ENCODE measurements at regions not wholly inside any gene's neighbourhood (a gene's known extent, or its start where the extent isn't known, plus 50 kb on each side); places are given as distances from the start of the nearest gene placed in this dataset.

DNA sequence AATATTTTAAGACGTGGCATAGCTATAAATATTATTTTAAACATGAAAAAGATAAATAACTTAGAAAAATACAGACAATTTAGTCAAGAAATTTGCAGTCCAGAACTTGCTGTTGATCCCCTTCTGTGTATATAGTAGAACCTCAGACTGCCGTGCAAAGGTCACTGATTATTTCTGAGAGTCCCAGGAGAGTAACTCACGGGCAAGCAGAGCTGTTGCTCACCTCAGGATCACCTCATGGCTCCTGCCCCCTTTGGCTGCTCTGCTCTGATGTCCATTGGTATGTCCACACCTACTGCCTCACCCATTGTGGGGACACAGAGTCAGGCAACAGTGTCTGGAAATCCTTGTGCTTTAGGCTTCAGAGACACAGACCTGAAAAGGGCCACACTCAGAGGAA lies 392.9 kb upstream of the CELF4 start:
- in situ Hi-C loops (cut with HindIII; ENCODE audit: low sequenced_read_pairs): no loop called here

DNA sequence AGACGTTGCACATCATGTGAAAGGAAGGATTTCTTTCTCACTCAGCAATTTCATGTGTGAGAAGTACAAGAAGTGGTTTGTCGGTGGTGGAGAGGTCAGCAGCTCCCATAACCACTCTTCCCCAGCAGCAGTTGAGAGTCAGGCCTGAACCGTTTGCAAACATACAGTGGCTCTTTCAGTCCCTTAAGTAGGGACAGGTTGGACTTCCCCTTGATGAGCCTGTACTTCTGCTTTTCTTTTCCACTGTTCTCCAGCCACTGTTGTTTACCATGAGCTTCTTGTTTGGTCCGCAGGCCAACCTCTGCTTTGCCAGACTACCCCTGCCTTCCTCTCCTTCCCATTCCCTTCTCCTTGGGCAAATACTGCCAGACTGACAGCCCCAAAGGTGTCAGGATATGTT lies 391.3 kb upstream of the CELF4 start:
- in situ Hi-C loops (cut with HindIII; ENCODE audit: low sequenced_read_pairs): no loop called here

DNA sequence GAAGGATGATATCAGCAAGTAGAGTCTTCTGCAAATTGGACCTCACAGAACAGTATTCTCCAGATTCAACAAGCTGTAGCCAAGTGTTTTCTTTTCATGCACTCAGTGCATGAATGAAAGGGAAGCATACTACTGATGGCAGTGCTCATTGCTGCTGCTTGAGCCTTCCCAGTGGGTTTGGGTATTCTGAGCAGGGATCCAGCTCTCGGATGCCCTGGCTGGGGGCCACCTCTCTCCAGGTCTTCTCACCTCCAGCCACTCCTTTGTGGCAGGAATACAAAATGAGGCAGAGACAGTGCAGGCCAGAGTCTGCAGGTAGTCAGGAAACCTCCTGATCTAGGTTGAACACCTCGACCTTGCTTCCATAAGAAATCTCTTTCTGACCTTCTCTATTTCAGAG lies 390.4 kb upstream of the CELF4 start:
- in situ Hi-C loops (cut with HindIII; ENCODE audit: low sequenced_read_pairs): no loop called here

DNA sequence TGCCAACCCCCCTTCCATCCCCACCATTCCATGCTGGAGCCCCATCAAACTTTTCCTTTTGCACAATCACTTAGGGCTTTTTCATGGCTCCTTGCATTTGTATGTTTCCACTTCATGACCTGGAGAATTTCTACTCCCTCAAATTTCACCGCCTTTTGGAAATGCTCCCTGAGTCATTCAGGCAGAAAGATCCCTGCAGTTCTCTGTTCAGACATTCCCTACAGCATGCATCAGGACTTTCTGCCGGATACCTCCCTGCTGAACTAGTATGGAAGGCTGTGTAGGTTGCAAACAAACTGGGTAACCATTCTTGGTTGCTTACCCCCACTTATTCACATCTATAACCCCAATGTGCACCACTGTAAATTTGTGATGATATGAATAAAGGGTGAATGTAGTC lies 389.6 kb upstream of the CELF4 start:
- in situ Hi-C loops (cut with HindIII; ENCODE audit: low sequenced_read_pairs): no loop called here

DNA sequence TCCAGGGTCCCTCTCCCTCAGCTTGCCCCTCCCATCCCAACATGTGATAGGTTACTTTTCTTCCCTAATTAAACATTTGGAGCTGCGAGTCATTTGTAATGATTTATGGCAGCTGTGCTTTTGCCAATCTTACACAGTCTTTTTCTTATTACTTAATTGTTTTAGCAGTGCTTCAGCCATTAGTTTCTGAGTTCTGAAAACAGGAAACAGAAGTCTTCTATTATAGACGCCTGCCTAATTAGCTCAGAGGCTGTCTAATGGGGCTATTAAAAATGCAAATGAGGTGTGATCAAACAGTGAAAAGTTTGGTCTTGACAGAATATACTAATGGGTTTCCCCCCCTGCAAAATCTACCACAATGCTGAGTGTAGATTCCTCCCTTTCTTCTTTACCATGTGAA lies 388.3 kb upstream of the CELF4 start:
- in situ Hi-C loops (cut with HindIII; ENCODE audit: low sequenced_read_pairs): no loop called here

DNA sequence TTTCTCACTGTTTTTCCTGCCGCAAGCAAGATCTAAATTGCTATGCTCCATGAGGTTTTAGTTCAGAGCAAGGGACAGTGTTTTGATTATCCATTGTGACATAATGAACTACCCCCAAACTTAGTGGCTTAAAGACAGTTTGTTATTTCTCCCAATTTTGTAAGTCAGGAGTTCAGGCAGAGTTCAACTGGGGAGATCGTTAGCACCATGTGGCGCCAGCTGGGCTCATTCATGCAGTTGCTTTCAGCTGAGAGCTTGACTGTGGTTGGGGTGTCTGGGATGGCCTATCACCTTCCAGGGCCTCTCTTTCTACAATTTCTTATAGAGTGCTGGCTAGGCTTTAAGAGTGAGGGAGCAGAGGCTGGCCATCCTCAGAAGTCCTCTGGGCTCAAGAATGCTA lies 382.9 kb upstream of the CELF4 start:
- in situ Hi-C loops (cut with HindIII; ENCODE audit: low sequenced_read_pairs): no loop called here

DNA sequence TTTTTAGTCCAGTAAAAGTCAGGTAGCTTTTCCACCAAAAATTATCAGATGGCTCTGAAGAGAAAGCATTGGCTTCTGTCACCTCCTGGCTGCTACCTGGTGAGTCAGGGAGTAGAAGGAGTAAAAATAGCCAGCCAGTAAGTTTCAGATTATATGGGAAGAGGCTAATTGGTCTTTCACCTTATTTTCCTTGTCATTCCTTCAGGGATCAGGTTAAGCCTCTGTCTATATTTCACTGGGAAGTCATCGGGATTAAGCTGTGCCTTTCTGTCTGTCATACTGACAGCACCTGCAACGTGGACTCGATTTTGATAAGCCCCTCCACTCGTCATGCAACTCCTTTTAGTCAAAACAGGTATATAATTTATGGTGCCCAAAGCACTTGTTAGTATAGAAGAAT lies 380.7 kb upstream of the CELF4 start:
- in situ Hi-C loops (cut with HindIII; ENCODE audit: low sequenced_read_pairs): no loop called here

DNA sequence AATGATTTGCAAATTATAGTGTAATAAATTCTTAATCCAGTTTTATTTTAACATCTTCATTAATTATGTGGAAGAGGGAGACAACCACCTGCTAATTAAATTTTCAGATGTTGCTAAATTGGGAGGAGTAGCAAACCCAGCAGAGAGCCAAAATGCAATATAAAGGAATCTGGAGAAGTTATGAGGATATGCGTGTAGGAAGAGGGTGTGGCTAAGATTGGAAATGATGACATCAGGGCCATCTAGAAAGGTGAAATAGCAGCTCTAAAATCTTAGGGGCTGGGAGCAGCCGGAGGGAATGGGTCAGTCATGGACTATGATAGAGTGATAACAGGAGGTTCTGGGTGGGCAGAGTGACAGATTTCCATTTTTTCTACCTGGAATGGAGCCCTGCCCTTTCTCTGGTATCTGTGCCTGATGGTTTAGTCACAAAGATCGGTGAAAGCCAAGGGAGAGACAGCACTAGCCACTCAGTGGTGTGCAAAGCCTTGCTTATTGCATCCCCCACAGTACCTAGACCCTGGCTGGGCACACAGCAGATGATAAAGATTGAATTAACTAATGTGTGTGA lies 379.2 kb upstream of the CELF4 start:
- in situ Hi-C loops (cut with HindIII; ENCODE audit: low sequenced_read_pairs): no loop called here

DNA sequence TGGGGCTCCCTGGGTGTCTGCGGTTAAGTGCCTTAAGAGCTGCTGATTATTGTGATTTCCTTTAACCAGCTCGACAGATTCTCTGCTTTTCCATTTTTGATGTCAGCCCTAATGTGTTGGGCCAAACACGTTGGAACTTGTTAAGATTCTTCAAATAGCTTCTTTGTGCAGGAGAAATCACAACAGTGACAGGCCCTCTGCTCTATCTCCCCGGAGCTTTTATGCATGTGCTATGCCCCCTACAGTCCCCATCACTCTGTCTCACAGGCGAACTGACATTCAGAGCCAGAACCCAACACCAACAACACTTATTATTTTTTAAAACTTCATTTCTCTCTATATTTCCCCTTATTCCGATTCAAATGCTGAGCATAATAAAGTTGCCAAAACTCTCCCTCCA lies 371.7 kb upstream of the CELF4 start:
- in situ Hi-C loops (cut with HindIII; ENCODE audit: low sequenced_read_pairs): no loop called here

DNA sequence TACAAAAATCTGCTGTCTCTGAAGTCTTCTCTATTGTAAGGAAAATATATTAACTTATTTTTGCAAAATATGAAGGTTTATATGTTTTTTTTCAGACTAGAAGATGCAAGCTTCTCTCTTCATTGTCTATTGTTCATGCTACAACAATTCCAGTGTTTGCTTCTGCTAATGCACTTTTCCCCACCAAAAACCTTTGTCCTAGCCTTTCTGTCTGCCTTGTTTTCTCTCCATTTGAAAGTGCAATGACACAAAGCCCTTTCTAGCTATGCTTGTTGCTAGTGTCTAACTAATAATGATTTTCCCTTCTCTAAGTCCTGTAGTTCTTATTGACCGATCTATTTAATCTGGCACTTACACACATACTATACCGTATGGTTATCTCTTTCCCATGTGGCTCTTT lies 369.5 kb upstream of the CELF4 start:
- in situ Hi-C loops (cut with HindIII; ENCODE audit: low sequenced_read_pairs): no loop called here

DNA sequence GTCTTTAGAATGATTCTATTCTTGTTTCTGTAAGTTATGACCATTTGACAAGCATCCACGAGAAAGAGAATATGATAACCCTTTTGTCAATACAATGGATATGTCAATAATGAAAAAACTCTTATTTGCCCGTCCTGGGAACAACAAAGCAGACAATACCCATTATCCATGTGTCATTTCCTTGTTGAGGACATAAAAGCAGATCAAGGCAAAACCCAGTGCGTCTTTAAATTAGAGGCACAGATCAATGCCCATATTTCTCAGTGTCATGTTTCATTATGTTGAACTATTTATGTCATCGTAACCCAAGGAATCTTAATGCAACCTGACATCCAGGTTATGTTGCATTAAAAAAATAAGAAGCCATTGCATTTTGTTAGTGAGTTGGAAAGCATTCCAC lies 365.0 kb upstream of the CELF4 start:
- in situ Hi-C loops (cut with HindIII; ENCODE audit: low sequenced_read_pairs): no loop called here

DNA sequence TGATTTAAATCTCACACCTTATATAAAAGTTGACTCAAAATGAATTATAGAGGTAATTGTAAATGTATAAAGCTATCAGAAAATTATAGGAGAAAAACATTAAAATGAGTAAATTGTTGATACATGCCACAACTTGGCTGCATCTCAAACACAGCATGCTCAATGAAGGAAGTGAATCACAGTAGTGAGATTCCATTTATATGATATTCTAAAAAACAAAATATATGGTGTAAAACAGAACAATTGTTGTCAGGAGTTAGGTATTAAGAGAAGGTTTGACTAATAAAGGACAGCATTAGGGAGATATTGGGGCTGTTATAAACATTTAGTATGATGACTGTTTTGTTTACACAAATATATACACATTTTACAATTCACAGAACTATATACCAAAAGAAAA lies 356.6 kb upstream of the CELF4 start:
- in situ Hi-C loops (cut with HindIII; ENCODE audit: low sequenced_read_pairs): no loop called here

DNA sequence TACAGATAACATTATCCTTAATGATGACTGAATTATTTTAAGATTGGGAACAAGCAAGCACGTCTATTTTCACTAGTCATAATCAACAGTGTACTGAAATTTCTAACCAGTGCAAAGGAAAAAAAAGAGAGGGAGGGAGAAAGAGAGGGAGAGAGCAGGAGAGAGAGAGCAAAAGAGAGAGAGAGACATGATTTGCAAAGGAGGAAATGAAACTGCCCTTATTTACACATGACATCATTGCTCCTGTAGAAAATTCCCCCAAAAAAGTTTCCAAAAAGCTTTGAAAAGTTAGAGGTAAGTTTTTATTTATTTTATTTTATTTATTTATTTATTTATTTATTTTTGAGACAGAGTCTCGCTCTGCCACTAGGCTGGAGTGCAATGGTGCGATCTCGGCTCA lies 355.3 kb upstream of the CELF4 start:
- in situ Hi-C loops (cut with HindIII; ENCODE audit: low sequenced_read_pairs): no loop called here

DNA sequence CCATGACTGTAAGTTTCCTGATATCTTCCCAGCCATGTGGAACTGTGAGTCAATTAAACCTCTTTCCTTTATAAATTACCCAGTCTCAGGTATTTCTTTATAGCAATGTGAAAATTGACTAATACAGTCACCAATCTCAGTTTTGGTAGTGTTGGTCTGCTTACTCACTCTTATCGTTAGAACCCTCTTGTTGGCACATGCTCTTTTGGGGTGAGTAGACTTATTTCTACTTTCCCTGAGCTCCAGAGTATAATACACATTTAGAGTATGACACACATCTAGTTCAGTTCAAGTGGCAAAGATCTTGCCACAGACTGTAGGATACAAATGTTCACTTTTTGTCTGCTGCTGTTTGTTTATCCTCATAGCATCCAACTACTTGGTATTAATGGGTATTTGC lies 347.5 kb upstream of the CELF4 start:
- in situ Hi-C loops (cut with HindIII; ENCODE audit: low sequenced_read_pairs): no loop called here

DNA sequence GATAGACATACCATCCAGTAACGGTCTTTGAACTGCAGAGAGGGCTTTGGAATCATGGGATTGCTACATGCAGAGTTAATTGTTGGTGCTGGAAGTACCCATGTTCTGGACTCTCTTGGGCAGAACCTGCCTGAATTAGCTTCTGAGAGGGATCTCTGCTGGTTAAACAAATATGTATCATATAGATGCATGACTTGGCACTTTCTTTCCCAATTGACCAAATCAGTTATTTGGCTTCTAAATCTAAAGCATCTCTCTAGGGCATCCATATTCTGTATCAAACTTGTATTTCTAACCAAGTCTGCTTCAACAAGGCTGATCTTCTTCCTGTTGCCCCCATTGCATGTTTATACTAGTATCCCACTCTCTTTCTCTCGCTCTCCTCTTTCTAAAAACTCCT lies 336.7 kb upstream of the CELF4 start:
- in situ Hi-C loops (cut with HindIII; ENCODE audit: low sequenced_read_pairs): no loop called here

DNA sequence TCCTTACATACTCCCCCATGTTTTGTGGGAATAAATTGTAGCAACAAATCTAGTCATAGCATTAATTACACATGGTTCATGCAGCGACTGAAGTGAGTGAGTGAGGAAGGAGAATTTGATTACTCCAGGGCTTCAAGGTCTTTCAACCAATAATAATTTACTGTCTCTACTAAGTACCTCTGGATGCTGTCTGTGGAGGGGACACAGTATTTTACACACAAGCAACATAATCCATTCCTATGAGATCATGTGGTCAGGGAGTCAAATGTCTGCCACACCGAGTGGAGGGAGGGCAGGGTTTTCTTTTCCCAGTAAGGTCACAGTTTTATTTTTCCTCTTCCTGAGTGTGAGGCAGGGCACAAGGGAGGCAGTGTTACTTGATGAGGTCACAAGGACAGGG lies 334.7 kb upstream of the CELF4 start:
- in situ Hi-C loops (cut with HindIII; ENCODE audit: low sequenced_read_pairs): no loop called here

DNA sequence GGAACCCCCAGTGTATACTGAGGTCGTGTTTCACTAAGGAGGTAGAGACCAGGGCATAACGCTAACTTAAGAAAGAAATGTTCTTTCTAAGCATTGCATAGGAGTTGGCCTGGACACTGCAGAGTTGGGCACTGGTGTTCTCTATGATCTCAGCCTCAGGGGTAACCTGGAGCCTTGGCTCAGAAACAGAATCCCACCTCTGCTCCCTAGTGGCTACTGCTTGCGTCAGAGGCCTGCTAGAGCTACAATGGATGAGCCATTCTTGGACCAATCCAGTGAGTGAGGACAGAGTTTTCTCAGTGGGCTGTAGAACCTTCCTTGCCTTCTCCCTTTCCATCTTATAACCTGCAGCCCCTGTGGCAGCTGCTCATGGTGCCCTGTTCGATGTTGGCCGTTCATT lies 324.4 kb upstream of the CELF4 start:
- in situ Hi-C loops (cut with HindIII; ENCODE audit: low sequenced_read_pairs): no loop called here

DNA sequence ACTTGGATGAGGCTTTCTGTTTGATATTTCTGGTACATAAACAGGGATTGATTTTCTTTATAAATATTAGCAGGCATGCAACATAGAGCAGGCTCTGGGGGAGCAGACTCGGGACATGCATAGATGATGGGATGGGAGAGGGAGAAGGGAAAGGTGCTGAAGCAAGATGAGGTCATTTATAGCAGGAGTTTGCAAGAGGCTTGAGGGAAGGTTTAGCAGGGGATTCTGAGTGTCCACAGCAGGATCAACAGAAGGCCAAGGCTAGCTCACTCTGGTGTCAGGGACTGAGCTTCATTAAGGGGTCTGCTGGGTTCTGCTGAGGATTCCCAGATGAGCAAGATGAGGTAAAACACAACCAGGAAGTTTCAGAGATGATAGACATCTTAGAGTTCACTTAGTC lies 309.1 kb upstream of the CELF4 start:
- in situ Hi-C loops (cut with HindIII; ENCODE audit: low sequenced_read_pairs): no loop called here

DNA sequence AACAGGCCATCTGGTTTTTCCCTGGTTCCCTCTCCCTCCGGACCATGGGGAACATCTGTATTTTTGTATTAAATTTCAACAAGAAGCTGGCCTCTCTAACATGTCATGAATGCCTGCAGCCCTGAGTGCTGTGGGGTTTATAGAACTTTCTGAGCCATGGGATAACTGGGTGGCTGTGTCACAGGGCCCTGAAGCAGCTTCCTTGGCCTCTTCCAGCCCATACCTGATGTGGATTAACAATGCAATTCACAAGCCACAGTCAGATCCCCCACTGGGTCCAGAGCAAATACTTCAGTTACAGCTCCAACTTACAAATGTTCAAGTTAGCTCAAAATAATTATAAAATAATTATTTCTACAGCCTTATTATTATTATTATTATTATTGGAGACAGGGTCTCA lies 307.8 kb upstream of the CELF4 start:
- in situ Hi-C loops (cut with HindIII; ENCODE audit: low sequenced_read_pairs): no loop called here

DNA sequence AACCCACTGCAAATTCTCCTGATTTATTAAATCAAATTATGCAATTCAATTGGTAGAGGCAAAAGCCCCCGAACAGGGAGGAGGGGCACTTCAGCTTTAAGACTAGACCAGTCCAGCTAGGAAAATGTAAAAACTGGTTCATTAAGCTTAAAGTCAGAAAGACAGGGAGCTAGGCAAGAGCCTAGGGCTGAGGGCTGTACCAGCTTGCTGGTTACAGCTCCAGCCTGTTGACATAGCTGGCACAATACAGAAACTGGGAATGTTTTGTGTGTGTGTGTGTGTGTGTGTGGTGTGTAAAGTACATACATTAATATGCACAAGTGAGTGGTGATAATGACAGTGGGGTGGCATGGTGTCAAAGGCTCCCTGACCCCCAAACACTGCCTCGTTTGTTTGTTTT lies 307.0 kb upstream of the CELF4 start:
- in situ Hi-C loops (cut with HindIII; ENCODE audit: low sequenced_read_pairs): no loop called here

DNA sequence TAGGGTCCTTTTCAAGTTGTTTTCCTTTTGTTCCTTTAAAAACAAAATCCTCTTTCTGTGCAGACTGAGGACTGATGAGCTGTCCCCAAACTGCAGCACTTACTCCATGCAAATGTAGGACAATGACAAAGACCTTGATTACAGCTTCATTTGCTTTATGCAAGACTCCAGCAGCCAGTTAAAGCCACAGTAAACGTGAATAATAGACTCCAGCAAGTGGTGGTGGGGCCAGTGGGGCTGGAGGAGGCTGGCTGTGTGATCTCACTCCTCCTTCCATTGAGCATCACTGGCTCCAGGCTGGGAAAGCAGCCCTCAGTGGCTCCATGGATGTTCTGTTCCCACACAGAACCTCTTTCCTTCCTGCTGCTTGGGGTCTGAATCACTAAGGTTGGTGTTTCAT lies 306.0 kb upstream of the CELF4 start:
- in situ Hi-C loops (cut with HindIII; ENCODE audit: low sequenced_read_pairs): no loop called here

DNA sequence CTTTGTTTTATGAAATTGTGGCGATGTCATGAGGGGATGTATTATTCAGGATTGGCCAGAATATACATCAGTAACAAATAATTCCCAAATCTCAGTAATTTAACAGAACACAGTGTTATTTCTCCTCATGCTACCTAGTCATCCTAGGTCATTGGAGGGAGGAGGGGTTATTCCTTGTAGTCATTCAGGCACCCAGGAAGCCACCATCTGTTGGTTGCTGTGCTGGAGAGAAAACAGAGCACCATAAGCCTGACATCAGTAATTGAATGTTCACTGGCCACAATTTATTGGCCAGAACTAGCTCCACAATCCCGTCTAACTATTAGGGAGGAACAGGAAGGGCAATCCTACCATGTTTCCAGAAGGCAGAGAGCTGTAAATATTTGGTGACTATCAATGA lies 303.5 kb upstream of the CELF4 start:
- in situ Hi-C loops (cut with HindIII; ENCODE audit: low sequenced_read_pairs): no loop called here

DNA sequence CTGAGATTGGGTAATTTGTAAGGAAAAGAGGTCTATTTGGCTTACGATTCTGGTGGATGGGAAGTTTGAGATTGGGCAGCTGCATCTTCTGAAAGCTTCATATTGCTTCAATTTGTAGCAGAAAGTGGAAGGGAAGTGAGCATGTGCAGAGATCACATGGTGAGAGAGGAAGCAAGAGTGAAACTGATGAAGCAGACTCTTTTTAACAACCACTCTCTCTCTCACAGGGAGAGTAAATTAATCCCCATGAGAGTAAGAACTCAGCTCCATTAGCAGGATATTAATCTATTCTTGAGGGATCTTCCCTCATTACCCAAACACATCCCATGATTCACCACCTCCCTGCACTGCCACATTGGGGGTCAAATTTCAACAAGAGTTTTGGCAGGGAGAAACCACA lies 298.5 kb upstream of the CELF4 start:
- in situ Hi-C loops (cut with HindIII; ENCODE audit: low sequenced_read_pairs): no loop called here

DNA sequence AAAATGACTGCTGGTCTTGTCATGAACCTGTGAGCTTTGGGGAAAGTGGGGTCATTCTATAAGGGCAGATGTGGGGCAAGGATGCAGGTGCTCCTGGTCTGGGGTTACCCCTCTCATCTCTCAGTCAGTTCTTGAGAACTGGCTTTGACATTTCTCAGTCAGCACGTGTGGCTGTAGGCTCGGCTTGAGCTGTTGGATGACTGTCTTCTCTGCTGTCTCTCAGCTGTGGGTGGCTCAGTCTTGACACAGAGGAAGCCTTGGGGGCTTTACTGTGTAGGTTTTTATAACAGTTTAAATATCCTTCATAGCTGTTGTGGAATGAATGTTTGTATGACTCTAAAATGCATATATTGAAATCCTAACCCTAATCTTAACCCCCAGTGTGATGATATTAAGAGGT lies 296.4 kb upstream of the CELF4 start:
- in situ Hi-C loops (cut with HindIII; ENCODE audit: low sequenced_read_pairs): no loop called here

Measured in DLD1 (cell line).